Trophoblast cell (in vitro differentiated cells and primary cell): ENCODE measurements at regions not wholly inside any gene's neighbourhood (a gene's known extent, or its start where the extent isn't known, plus 50 kb on each side); places are given as distances from the start of the nearest gene placed in this dataset.

Source experiments
- DNase-seq, 2 donors: peaks; one replicate each; pipeline ENCODE4 v3.0.0-alpha.2; 2016
- H2AFZ ChIP-seq: 2 replicates; pipeline ENCODE4 v1.6.1; 2013; ENCODE audit warnings: low read length, moderate library complexity, mild to moderate bottlenecking; ENCODE audit not compliant: insufficient read depth, poor library complexity
- H2AK5ac ChIP-seq: 2 replicates; pipeline ENCODE4 v1.6.1; 2013; ENCODE audit warnings: mild to moderate bottlenecking, low read length
- H2BK120ac ChIP-seq: 2 replicates; pipeline ENCODE4 v1.6.1; 2013; ENCODE audit warnings: low read length, mild to moderate bottlenecking, moderate library complexity; ENCODE audit not compliant: insufficient read depth, poor library complexity
- H2BK12ac ChIP-seq: 2 replicates; pipeline ENCODE4 v1.6.1; 2013; ENCODE audit warnings: mild to moderate bottlenecking, low read length, moderate library complexity
- H2BK5ac ChIP-seq: 2 replicates; pipeline ENCODE4 v1.6.1; 2013; ENCODE audit warnings: low read length, low read depth, moderate library complexity, mild to moderate bottlenecking; ENCODE audit not compliant: poor library complexity
- H3K14ac ChIP-seq: 2 replicates; pipeline ENCODE4 v1.6.1; 2013; ENCODE audit warnings: mild to moderate bottlenecking, low read length
- H3K18ac ChIP-seq: 2 replicates; pipeline ENCODE4 v1.6.1; 2013; ENCODE audit warnings: mild to moderate bottlenecking, low read length
- H3K23ac ChIP-seq: 2 replicates; pipeline ENCODE4 v1.6.1; 2013; ENCODE audit warnings: low read length
- H3K27ac ChIP-seq: 2 replicates; pipeline ENCODE4 v1.5.1; 2013; ENCODE audit warnings: low read depth, mild to moderate bottlenecking, inconsistent platforms, low read length, moderate library complexity
- H3K27me3 ChIP-seq: 2 replicates; pipeline ENCODE4 v1.6.1; 2013; ENCODE audit warnings: inconsistent platforms, mild to moderate bottlenecking, low read length, moderate library complexity; ENCODE audit not compliant: insufficient read depth
- H3K36me3 ChIP-seq, 2 experiments: 1 replicate in 1 of 2; 2 replicates in 1 of 2; pipeline ENCODE4 v1.6.1; 2013; ENCODE audit warnings: low read length in 2 of 2, mild to moderate bottlenecking in 2 of 2, moderate library complexity in 1 of 2; ENCODE audit not compliant: insufficient read depth in 2 of 2, control insufficient read depth in 1 of 2
- H3K4ac ChIP-seq: 2 replicates; pipeline ENCODE4 v1.6.1; 2013; ENCODE audit warnings: low read depth, mild to moderate bottlenecking, low read length, moderate library complexity
- H3K4me1 ChIP-seq, 2 experiments: 1 replicate in 1 of 2; 2 replicates in 1 of 2; pipeline ENCODE4 v1.6.1; 2013; ENCODE audit warnings: low read length in 2 of 2, mild to moderate bottlenecking in 2 of 2, moderate library complexity in 1 of 2; ENCODE audit not compliant: insufficient read depth in 2 of 2, control insufficient read depth in 1 of 2
- H3K4me2 ChIP-seq: 2 replicates; pipeline ENCODE4 v1.6.1; 2013; ENCODE audit warnings: inconsistent platforms, mild to moderate bottlenecking, low read length, moderate library complexity
- H3K4me3 ChIP-seq: 2 replicates; pipeline ENCODE4 v1.5.1; 2013; ENCODE audit warnings: mild to moderate bottlenecking, low read depth, low read length, inconsistent platforms
- H3K79me1 ChIP-seq: one replicate; pipeline ENCODE4 v1.6.1; 2013; ENCODE audit warnings: low read length
- H3K79me2 ChIP-seq: 2 replicates; pipeline ENCODE4 v1.6.1; 2013; ENCODE audit warnings: low read length, mild to moderate bottlenecking; ENCODE audit not compliant: control insufficient read depth, insufficient read depth, poor library complexity
- H3K9ac ChIP-seq: 2 replicates; pipeline ENCODE4 v1.6.1; 2013; ENCODE audit warnings: mild to moderate bottlenecking, low read length
- H3K9me3 ChIP-seq: 2 replicates; pipeline ENCODE4 v1.6.1; 2013; ENCODE audit warnings: low read depth, mild to moderate bottlenecking, control low read depth, inconsistent platforms, low read length; ENCODE audit not compliant: insufficient read depth
- H4K12ac ChIP-seq: 2 replicates; pipeline ENCODE4 v1.6.1; 2013; ENCODE audit warnings: low read depth, mild to moderate bottlenecking, low read length, moderate library complexity
- H4K8ac ChIP-seq: 2 replicates; pipeline ENCODE4 v1.6.1; 2013; ENCODE audit warnings: low read depth, mild to moderate bottlenecking, low read length, moderate library complexity
- H4K91ac ChIP-seq: one replicate; pipeline ENCODE4 v1.6.1; 2013; ENCODE audit warnings: low read depth, mild to moderate bottlenecking, low read length, moderate library complexity
- WGBS: extraction: QIAGEN DNeasy Blood & Tissue Kit; methylation state at CpG from one replicate; pipeline ENCODE4 v1.1.7; 2013; ENCODE audit warnings: missing lambda C conversion rate; ENCODE audit not compliant: insufficient read length, insufficient coverage; ENCODE audit errors: extremely low coverage; 5-methylcytosine and 5-hydroxymethylcytosine counted together

- no peak overlapping the region for H3K4me3 ChIP-seq
- no peaks in the 10 kb centered on the region for H3K27me3 ChIP-seq
- no peak overlapping the region for H2AFZ ChIP-seq
- H4K8ac ChIP-seq: no peak overlapping the region
- WGBS: no CpG with 5 or more reads among the region's 13 CpGs
- no peak overlapping the region for H2AK5ac ChIP-seq
- no peak overlapping the region for H3K27ac ChIP-seq
- no peak overlapping the region for H2BK12ac ChIP-seq
- H3K4me2 ChIP-seq: no peak overlapping the region
- H3K9me3 ChIP-seq: peaks cover 5% of the 10 kb centered on the region
- no peak overlapping the region for H3K18ac ChIP-seq
- H3K23ac ChIP-seq: no peak overlapping the region
- no peak overlapping the region for H3K14ac ChIP-seq
- no peak overlapping the region for H3K9ac ChIP-seq
- peak in 1 of 2 donors; percentile 67 for DNase-seq
- H3K4ac ChIP-seq: no peak overlapping the region
- no peaks in the 10 kb centered on the region for H3K4me1 ChIP-seq
- no peaks in the 10 kb centered on the region for H3K79me2 ChIP-seq
- H2BK120ac ChIP-seq: no peak overlapping the region
- no peaks in the 10 kb centered on the region for H3K79me1 ChIP-seq
- no peak overlapping the region for H4K12ac ChIP-seq
- no peak overlapping the region for H2BK5ac ChIP-seq
- no peaks in the 10 kb centered on the region for H3K36me3 ChIP-seq
- H4K91ac ChIP-seq: no peak overlapping the region
Measured at GRCh38 chr15:69573815-69574475, 121.3 kb downstream of the RPLP1 start.

GRCh38 chr15:69574506-69574905 lies 121.9 kb downstream of the RPLP1 start:
- no peak overlapping the region for H3K4me3 ChIP-seq
- H2AFZ ChIP-seq: no peak overlapping the region
- no peaks in the 10 kb centered on the region for H3K79me2 ChIP-seq
- no peak overlapping the region for H4K91ac ChIP-seq
- H3K9me3 ChIP-seq: peaks cover 5% of the 10 kb centered on the region
- no peak overlapping the region for H3K4me2 ChIP-seq
- H4K12ac ChIP-seq: no peak overlapping the region
- H3K27ac ChIP-seq: no peak overlapping the region
- H3K9ac ChIP-seq: no peak overlapping the region
- no peak overlapping the region for H3K4ac ChIP-seq
- DNase-seq: no peak
- no peak overlapping the region for H3K23ac ChIP-seq
- no CpG with 5 or more reads among the region's 5 CpGs for WGBS
- no peak overlapping the region for H3K14ac ChIP-seq
- H3K36me3 ChIP-seq: no peaks in the 10 kb centered on the region
- H3K79me1 ChIP-seq: no peaks in the 10 kb centered on the region
- H2AK5ac ChIP-seq: no peak overlapping the region
- H2BK120ac ChIP-seq: no peak overlapping the region
- H3K18ac ChIP-seq: no peak overlapping the region
- H2BK12ac ChIP-seq: no peak overlapping the region
- H4K8ac ChIP-seq: no peak overlapping the region
- no peak overlapping the region for H2BK5ac ChIP-seq
- H3K4me1 ChIP-seq: peaks cover 0 to 3% of the 10 kb centered on the region in 2 experiments
- H3K27me3 ChIP-seq: no peaks in the 10 kb centered on the region

GRCh38 chr15:69575387-69575786 lies 122.8 kb downstream of the RPLP1 start:
- Histone ChIP-seq H2AK5ac (no peak overlapping the region), H3K18ac (no peak overlapping the region), H4K91ac (no peak overlapping the region), H3K4ac (no peak overlapping the region), H3K14ac (no peak overlapping the region), H2BK5ac (no peak overlapping the region), H3K36me3 (no peaks in the 10 kb centered on the region), H3K9ac (no peak overlapping the region), H2BK12ac (no peak overlapping the region), H3K23ac (no peak overlapping the region), H3K4me1 (peaks cover 0 to 3% of the 10 kb centered on the region in 2 experiments), H4K12ac (no peak overlapping the region), H3K27me3 (no peaks in the 10 kb centered on the region), H3K79me2 (no peaks in the 10 kb centered on the region), H3K27ac (no peak overlapping the region), H2AFZ (no peak overlapping the region), H3K4me2 (no peak overlapping the region), H4K8ac (no peak overlapping the region), H3K79me1 (no peaks in the 10 kb centered on the region), H3K9me3 (peaks cover 5% of the 10 kb centered on the region), H2BK120ac (no peak overlapping the region), H3K4me3 (no peak overlapping the region)
- no CpG with 5 or more reads among the region's 6 CpGs for WGBS
- no peak for DNase-seq

GRCh38 chr15:69576035-69576526 lies 123.5 kb downstream of the RPLP1 start:
- no peak overlapping the region for H4K91ac ChIP-seq

More at GRCh38 chr15:69576035-69576526, 123.5 kb downstream of the RPLP1 start:
- no peak overlapping the region for H4K8ac ChIP-seq
- no peak overlapping the region for H2AFZ ChIP-seq
- peaks cover 0 to 3% of the 10 kb centered on the region in 2 experiments for H3K4me1 ChIP-seq
- no peak overlapping the region for H3K27ac ChIP-seq
- DNase-seq: peak in 1 of 2 donors; percentile 19
- H2AK5ac ChIP-seq: no peak overlapping the region
- H3K4me2 ChIP-seq: no peak overlapping the region
- H3K14ac ChIP-seq: no peak overlapping the region
- H3K79me1 ChIP-seq: no peaks in the 10 kb centered on the region
- no peak overlapping the region for H3K9ac ChIP-seq
- no peak overlapping the region for H2BK12ac ChIP-seq
- no peak overlapping the region for H3K23ac ChIP-seq
- no peaks in the 10 kb centered on the region for H3K27me3 ChIP-seq
- no peak overlapping the region for H4K12ac ChIP-seq
- H3K4me3 ChIP-seq: no peak overlapping the region
- no peak overlapping the region for H3K18ac ChIP-seq
- no peak overlapping the region for H2BK5ac ChIP-seq
- H3K4ac ChIP-seq: no peak overlapping the region
- peaks cover 5% of the 10 kb centered on the region for H3K9me3 ChIP-seq
- no CpG with 5 or more reads among the region's 3 CpGs for WGBS
- H3K79me2 ChIP-seq: no peaks in the 10 kb centered on the region
- H2BK120ac ChIP-seq: no peak overlapping the region
- no peaks in the 10 kb centered on the region for H3K36me3 ChIP-seq
